Testis (tissue), 2 donors: ENCODE measurements at regions not wholly inside any gene's neighbourhood (a gene's known extent, or its start where the extent isn't known, plus 50 kb on each side); places are given as distances from the start of the nearest gene placed in this dataset.

Experiments used
- POLR2A ChIP-seq: fragments of 450-650 bp; IDR thresholded peaks from one replicate; pipeline ENCODE4 v1.6.1; 2017; ENCODE audit warnings: antibody characterized with exemption, mild to moderate bottlenecking, moderate library complexity
- TF ChIP-seq, protein P1 (sequence below), 3 experiments: fragments of 450-650 bp in 2 of 3; fragments of 200-600 bp in 1 of 3; sonication (generic) in 1 of 3; IDR thresholded peaks; one replicate each; pipeline ENCODE4 v1.5.1; 2016 to 2019; ENCODE audit warnings: antibody characterized with exemption in 3 of 3, mild to moderate bottlenecking in 2 of 3, moderate library complexity in 1 of 3

DNA sequence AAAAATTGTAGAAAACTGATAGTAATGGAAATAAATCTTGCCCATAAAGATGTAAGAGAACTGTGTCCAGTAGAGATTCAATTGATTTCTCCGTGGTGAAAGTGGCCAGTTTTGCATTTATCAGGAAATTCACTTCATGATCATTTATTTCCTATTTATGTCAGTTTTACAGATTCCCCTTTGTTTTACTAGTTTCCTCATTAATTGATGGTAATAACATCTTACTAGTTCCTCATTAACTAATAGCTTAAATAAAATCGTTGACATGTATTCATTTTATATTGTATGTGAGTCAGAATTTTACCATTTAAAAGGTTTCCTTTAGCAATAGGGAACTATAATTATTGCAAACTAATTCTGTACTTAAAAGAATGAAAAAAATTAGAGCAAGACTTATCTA is 99.8 kb upstream of the ADGRF1 start:
- TF ChIP-seq, protein P1, sequence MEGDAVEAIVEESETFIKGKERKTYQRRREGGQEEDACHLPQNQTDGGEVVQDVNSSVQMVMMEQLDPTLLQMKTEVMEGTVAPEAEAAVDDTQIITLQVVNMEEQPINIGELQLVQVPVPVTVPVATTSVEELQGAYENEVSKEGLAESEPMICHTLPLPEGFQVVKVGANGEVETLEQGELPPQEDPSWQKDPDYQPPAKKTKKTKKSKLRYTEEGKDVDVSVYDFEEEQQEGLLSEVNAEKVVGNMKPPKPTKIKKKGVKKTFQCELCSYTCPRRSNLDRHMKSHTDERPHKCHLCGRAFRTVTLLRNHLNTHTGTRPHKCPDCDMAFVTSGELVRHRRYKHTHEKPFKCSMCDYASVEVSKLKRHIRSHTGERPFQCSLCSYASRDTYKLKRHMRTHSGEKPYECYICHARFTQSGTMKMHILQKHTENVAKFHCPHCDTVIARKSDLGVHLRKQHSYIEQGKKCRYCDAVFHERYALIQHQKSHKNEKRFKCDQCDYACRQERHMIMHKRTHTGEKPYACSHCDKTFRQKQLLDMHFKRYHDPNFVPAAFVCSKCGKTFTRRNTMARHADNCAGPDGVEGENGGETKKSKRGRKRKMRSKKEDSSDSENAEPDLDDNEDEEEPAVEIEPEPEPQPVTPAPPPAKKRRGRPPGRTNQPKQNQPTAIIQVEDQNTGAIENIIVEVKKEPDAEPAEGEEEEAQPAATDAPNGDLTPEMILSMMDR (IDR thresholded peaks at IDR 0.05) = no peak
- no peak for TF ChIP-seq POLR2A
